HEK293 (cell line): ENCODE measurements at regions not wholly inside any gene's neighbourhood (a gene's known extent, or its start where the extent isn't known, plus 50 kb on each side); places are given as distances from the start of the nearest gene placed in this dataset.

Experiments used
- CTCF ChIA-PET: fragments of 350-600 bp; formaldehyde crosslinking; extraction: SDS; loops from one replicate; lab custom pipeline; 2021; ENCODE audit warnings: antibody characterized with exemption; lab: Yijun Ruan, JAX
- POLR2A ChIA-PET: fragments of 300-600 bp; formaldehyde crosslinking; extraction: SDS; loops from one replicate; lab custom pipeline; 2020; ENCODE audit warnings: antibody characterized with exemption, inconsistent platforms; lab: Yijun Ruan, JAX
- H3K27ac ChIP-seq: fragments of 200-500 bp; sonication (Bioruptor generic); 2 replicates; pipeline ENCODE4 v1.5.1; 2014; ENCODE audit warnings: low read depth, low read length, control low read depth, inconsistent platforms; ENCODE audit errors: extremely low read depth
- H3K36me3 ChIP-seq, 2 experiments: fragments of 200-500 bp in 1 of 2; sonication (Bioruptor generic) in 1 of 2; 1 replicate in 1 of 2; 2 replicates in 1 of 2; pipeline ENCODE4 v1.5.1; 2014 to 2017; ENCODE audit warnings: inconsistent platforms in 2 of 2, low read length in 2 of 2; ENCODE audit not compliant: control insufficient read depth in 2 of 2, insufficient read depth in 1 of 2
- H3K4me1 ChIP-seq: fragments of 200-500 bp; sonication (Bioruptor generic); 2 replicates; pipeline ENCODE4 v1.5.1; 2014; ENCODE audit warnings: mild to moderate bottlenecking, low read length, inconsistent platforms; ENCODE audit not compliant: control insufficient read depth, insufficient read depth
- H3K4me3 ChIP-seq: 2 replicates; pipeline ENCODE4 v1.5.1; 2011; ENCODE audit warnings: low read depth, mild to moderate bottlenecking, control low read depth, low read length, moderate library complexity
- H3K9me3 ChIP-seq: fragments of 200-500 bp; sonication (Bioruptor generic); 2 replicates; pipeline ENCODE4 v1.5.1; 2014; ENCODE audit warnings: low read depth, low read length, inconsistent platforms; ENCODE audit not compliant: control insufficient read depth, insufficient read depth
- PRDM1 ChIP-seq: fragments of 450-650 bp; formaldehyde crosslinking; IDR thresholded peaks from 2 replicates; pipeline ENCODE4; 2016; ENCODE audit warnings: missing biosample characterization, missing genetic modification characterization
- SP2 ChIP-seq: fragments of 450-650 bp; formaldehyde crosslinking; IDR thresholded peaks from 2 replicates; pipeline ENCODE4 v1.5.1; 2016; ENCODE audit warnings: missing biosample characterization, missing genetic modification characterization
- YY1 ChIP-seq: fragments of 450-650 bp; formaldehyde crosslinking; IDR thresholded peaks from 2 replicates; pipeline ENCODE4 v1.5.1; 2018; ENCODE audit warnings: missing biosample characterization, missing genetic modification characterization
- ZNF114 ChIP-seq: fragments of 450-650 bp; formaldehyde crosslinking; IDR thresholded peaks from 2 replicates; pipeline ENCODE4 v1.5.0; 2017; ENCODE audit warnings: missing biosample characterization, missing genetic modification characterization
- ZNF133 ChIP-seq: fragments of 450-650 bp; formaldehyde crosslinking; IDR thresholded peaks from 2 replicates; pipeline ENCODE4 v1.5.1; 2016; ENCODE audit warnings: missing biosample characterization, missing genetic modification characterization
- ZNF221 ChIP-seq: fragments of 450-650 bp; formaldehyde crosslinking; IDR thresholded peaks from 2 replicates; pipeline ENCODE4 v1.5.1; 2017; ENCODE audit warnings: missing biosample characterization, missing genetic modification characterization, borderline replicate concordance
- ZNF24 ChIP-seq: fragments of 450-650 bp; formaldehyde crosslinking; IDR thresholded peaks from 2 replicates; pipeline ENCODE4 v1.5.1; 2016; ENCODE audit warnings: missing biosample characterization, missing genetic modification characterization
- ZNF324 ChIP-seq: fragments of 450-650 bp; formaldehyde crosslinking; IDR thresholded peaks from 2 replicates; pipeline ENCODE4 v1.5.1; 2016; ENCODE audit warnings: missing biosample characterization, missing genetic modification characterization
- ZNF423 ChIP-seq: fragments of 450-650 bp; formaldehyde crosslinking; IDR thresholded peaks from 2 replicates; pipeline ENCODE4 v1.5.1; 2016; ENCODE audit warnings: missing biosample characterization, missing genetic modification characterization
- ZNF514 ChIP-seq: fragments of 450-650 bp; formaldehyde crosslinking; IDR thresholded peaks from 2 replicates; pipeline ENCODE4 v1.5.1; 2016; ENCODE audit warnings: missing biosample characterization, missing genetic modification characterization
- ZNF549 ChIP-seq: fragments of 450-650 bp; IDR thresholded peaks from 2 replicates; pipeline ENCODE4 v1.5.1; 2018; ENCODE audit warnings: missing biosample characterization, missing genetic modification characterization, mild to moderate bottlenecking, inconsistent platforms, moderate library complexity
- ZNF596 ChIP-seq: fragments of 450-650 bp; IDR thresholded peaks from 2 replicates; pipeline ENCODE4 v1.5.0; 2018; ENCODE audit warnings: missing biosample characterization, mild to moderate bottlenecking, missing genetic modification characterization, moderate library complexity
- ZNF623 ChIP-seq: fragments of 450-650 bp; formaldehyde crosslinking; IDR thresholded peaks from 2 replicates; pipeline ENCODE4 v1.5.1; 2016; ENCODE audit warnings: missing biosample characterization, missing genetic modification characterization
- ZNF837 ChIP-seq: fragments of 450-650 bp; formaldehyde crosslinking; IDR thresholded peaks from 2 replicates; pipeline ENCODE4 v1.5.1; 2016; ENCODE audit warnings: missing biosample characterization, missing genetic modification characterization
- TF ChIP-seq, protein P1 (sequence below): fragments of 450-650 bp; formaldehyde crosslinking; IDR thresholded peaks from 2 replicates; pipeline ENCODE4 v1.5.1; 2017; ENCODE audit warnings: missing biosample characterization, missing genetic modification characterization
- TF ChIP-seq, protein P2 (sequence below): fragments of 450-650 bp; formaldehyde crosslinking; IDR thresholded peaks from 2 replicates; pipeline ENCODE4 v1.5.1; 2016; ENCODE audit warnings: missing biosample characterization, missing genetic modification characterization
- TF ChIP-seq, protein P3 (sequence below): fragments of 450-650 bp; formaldehyde crosslinking; IDR thresholded peaks from 2 replicates; pipeline ENCODE4 v1.5.1; 2016; ENCODE audit warnings: missing biosample characterization, missing genetic modification characterization
- TF ChIP-seq, protein P4 (sequence below): fragments of 450-650 bp; formaldehyde crosslinking; IDR thresholded peaks from 2 replicates; pipeline ENCODE4 v1.5.0; 2017; ENCODE audit warnings: missing biosample characterization, missing genetic modification characterization, borderline replicate concordance
- TF ChIP-seq, protein P5 (sequence below): fragments of 450-650 bp; formaldehyde crosslinking; IDR thresholded peaks from 2 replicates; pipeline ENCODE4 v1.5.1; 2016; ENCODE audit warnings: missing biosample characterization, missing genetic modification characterization, borderline replicate concordance

DNA sequence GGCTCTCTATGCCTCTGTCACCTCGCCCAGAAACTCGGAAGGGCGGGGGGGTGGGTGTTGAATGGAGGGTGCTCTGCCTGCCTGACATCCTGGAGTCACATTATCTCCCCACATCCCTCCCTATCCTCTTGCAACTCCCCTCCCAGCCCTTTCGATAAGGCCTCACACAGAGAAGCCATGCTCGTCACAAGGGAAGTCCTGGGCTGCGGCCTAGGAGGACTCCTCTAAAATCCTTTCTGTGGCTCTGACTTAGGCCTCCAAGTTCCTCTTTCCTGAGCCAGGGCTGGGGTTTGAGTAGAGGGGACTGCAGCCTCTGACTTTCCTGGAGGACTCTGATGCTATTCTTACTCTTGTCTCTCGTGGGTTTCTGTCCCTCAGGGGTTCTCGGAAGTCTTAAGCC, 75.0 kb upstream of the PKDCC start (continued):
- no peak for TF ChIP-seq ZNF596 (tag by site-specific recombination)
- TF ChIP-seq, protein P1, sequence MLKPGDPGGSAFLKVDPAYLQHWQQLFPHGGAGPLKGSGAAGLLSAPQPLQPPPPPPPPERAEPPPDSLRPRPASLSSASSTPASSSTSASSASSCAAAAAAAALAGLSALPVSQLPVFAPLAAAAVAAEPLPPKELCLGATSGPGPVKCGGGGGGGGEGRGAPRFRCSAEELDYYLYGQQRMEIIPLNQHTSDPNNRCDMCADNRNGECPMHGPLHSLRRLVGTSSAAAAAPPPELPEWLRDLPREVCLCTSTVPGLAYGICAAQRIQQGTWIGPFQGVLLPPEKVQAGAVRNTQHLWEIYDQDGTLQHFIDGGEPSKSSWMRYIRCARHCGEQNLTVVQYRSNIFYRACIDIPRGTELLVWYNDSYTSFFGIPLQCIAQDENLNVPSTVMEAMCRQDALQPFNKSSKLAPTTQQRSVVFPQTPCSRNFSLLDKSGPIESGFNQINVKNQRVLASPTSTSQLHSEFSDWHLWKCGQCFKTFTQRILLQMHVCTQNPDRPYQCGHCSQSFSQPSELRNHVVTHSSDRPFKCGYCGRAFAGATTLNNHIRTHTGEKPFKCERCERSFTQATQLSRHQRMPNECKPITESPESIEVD (tag by site-specific recombination): no peak

DNA sequence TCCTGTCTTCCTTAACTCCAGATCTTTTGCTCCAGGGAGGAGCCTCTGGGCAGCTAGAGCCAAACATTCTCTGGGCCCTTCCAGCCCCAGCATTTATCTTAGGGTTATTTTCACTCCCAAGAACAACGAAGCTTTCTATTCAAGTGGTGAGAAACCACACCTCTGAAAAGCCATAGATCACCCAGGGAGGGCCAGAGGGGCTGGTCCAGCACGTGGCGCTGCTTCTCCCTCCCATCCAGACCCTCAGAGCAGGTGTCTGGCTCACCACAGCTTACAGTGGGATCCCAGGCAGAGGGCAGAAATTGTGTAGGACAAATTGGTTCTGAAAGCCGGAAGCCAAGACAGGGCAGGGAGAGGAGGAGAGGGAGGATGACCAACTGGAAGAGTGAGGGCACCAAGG, 74.0 kb upstream of the PKDCC start:
- ChIA-PET CTCF (interaction anchor here (0.9 to 1.0 kb wide), 2 partner anchors 13 to 120 kb away, joined by 3 read pairs; no protein-coding TSS in a partner anchor), POLR2A (no interaction called here)

More for the DNA sequence above, 74.0 kb upstream of the PKDCC start:
- H3K27ac ChIP-seq: no peak overlapping the region
- no peaks in the 10 kb centered on the region for H3K36me3 ChIP-seq
- TF ChIP-seq ZNF324 (tag by site-specific recombination) (no peak), ZNF114 (tag by site-specific recombination) (no peak), ZNF837 (no peak), ZNF133 (no peak), ZNF24 (tag by site-specific recombination) (no peak), PRDM1 (tag by site-specific recombination) (no peak), ZNF623 (tag by site-specific recombination) (no peak), ZNF423 (tag by site-specific recombination) (no peak), ZNF221 (tag by site-specific recombination) (no peak), SP2 (tag by site-specific recombination) (no peak), YY1 (tag by site-specific recombination) (no peak), ZNF514 (tag by site-specific recombination) (no peak), ZNF549 (tag by site-specific recombination) (no peak)
- TF ChIP-seq, protein P2, sequence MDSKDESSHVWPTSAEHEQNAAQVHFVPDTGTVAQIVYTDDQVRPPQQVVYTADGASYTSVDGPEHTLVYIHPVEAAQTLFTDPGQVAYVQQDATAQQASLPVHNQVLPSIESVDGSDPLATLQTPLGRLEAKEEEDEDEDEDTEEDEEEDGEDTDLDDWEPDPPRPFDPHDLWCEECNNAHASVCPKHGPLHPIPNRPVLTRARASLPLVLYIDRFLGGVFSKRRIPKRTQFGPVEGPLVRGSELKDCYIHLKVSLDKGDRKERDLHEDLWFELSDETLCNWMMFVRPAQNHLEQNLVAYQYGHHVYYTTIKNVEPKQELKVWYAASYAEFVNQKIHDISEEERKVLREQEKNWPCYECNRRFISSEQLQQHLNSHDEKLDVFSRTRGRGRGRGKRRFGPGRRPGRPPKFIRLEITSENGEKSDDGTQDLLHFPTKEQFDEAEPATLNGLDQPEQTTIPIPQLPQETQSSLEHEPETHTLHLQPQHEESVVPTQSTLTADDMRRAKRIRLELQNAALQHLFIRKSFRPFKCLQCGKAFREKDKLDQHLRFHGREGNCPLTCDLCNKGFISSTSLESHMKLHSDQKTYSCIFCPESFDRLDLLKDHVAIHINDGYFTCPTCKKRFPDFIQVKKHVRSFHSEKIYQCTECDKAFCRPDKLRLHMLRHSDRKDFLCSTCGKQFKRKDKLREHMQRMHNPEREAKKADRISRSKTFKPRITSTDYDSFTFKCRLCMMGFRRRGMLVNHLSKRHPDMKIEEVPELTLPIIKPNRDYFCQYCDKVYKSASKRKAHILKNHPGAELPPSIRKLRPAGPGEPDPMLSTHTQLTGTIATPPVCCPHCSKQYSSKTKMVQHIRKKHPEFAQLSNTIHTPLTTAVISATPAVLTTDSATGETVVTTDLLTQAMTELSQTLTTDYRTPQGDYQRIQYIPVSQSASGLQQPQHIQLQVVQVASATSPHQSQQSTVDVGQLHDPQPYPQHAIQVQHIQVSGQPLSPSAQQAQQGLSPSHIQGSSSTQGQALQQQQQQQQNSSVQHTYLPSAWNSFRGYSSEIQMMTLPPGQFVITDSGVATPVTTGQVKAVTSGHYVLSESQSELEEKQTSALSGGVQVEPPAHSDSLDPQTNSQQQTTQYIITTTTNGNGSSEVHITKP (tag by site-specific recombination): no peak
- TF ChIP-seq, protein P3, sequence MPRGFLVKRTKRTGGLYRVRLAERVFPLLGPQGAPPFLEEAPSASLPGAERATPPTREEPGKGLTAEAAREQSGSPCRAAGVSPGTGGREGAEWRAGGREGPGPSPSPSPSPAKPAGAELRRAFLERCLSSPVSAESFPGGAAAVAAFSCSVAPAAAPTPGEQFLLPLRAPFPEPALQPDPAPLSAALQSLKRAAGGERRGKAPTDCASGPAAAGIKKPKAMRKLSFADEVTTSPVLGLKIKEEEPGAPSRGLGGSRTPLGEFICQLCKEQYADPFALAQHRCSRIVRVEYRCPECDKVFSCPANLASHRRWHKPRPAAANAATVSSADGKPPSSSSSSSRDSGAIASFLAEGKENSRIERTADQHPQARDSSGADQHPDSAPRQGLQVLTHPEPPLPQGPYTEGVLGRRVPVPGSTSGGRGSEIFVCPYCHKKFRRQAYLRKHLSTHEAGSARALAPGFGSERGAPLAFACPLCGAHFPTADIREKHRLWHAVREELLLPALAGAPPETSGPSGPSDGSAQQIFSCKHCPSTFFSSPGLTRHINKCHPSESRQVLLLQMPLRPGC: no peak
- TF ChIP-seq, protein P4, sequence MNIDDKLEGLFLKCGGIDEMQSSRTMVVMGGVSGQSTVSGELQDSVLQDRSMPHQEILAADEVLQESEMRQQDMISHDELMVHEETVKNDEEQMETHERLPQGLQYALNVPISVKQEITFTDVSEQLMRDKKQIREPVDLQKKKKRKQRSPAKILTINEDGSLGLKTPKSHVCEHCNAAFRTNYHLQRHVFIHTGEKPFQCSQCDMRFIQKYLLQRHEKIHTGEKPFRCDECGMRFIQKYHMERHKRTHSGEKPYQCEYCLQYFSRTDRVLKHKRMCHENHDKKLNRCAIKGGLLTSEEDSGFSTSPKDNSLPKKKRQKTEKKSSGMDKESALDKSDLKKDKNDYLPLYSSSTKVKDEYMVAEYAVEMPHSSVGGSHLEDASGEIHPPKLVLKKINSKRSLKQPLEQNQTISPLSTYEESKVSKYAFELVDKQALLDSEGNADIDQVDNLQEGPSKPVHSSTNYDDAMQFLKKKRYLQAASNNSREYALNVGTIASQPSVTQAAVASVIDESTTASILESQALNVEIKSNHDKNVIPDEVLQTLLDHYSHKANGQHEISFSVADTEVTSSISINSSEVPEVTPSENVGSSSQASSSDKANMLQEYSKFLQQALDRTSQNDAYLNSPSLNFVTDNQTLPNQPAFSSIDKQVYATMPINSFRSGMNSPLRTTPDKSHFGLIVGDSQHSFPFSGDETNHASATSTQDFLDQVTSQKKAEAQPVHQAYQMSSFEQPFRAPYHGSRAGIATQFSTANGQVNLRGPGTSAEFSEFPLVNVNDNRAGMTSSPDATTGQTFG (tag by site-specific recombination): no peak
- TF ChIP-seq, protein P5, sequence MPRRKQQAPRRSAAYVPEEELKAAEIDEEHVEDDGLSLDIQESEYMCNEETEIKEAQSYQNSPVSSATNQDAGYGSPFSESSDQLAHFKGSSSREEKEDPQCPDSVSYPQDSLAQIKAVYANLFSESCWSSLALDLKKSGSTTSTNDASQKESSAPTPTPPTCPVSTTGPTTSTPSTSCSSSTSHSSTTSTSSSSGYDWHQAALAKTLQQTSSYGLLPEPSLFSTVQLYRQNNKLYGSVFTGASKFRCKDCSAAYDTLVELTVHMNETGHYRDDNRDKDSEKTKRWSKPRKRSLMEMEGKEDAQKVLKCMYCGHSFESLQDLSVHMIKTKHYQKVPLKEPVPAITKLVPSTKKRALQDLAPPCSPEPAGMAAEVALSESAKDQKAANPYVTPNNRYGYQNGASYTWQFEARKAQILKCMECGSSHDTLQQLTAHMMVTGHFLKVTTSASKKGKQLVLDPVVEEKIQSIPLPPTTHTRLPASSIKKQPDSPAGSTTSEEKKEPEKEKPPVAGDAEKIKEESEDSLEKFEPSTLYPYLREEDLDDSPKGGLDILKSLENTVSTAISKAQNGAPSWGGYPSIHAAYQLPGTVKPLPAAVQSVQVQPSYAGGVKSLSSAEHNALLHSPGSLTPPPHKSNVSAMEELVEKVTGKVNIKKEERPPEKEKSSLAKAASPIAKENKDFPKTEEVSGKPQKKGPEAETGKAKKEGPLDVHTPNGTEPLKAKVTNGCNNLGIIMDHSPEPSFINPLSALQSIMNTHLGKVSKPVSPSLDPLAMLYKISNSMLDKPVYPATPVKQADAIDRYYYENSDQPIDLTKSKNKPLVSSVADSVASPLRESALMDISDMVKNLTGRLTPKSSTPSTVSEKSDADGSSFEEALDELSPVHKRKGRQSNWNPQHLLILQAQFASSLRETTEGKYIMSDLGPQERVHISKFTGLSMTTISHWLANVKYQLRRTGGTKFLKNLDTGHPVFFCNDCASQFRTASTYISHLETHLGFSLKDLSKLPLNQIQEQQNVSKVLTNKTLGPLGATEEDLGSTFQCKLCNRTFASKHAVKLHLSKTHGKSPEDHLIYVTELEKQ: no peak
- H3K4me1 ChIP-seq: no peaks in the 10 kb centered on the region
- H3K4me3 ChIP-seq: no peak overlapping the region
- H3K9me3 ChIP-seq: no peaks in the 10 kb centered on the region
